HepG2 (cell line): ENCODE measurements at regions not wholly inside any gene's neighbourhood (a gene's known extent, or its start where the extent isn't known, plus 50 kb on each side); places are given as distances from the start of the nearest gene placed in this dataset.
A peak's percentile ranks its signal among the peaks of the same experiment; 100 is the strongest.

Experiments used
- ATAC-seq: fragments of 200-7000 bp; cut with Tn5 transposase; 3 replicates; pipeline ENCODE4 v1.9.1; 2020; ENCODE audit warnings: mild to moderate bottlenecking, moderate library complexity
- BruUV-seq: library from RNA; stranded (reverse); fragments of 400-500 nt; replicated peaks from 2 replicates; lab custom pipeline; 2021; lab: Mats Ljungman, UMichigan
- CTCF ChIA-PET: fragments of 300-600 bp; formaldehyde crosslinking; extraction: SDS; loops from one replicate; lab custom pipeline; 2021; ENCODE audit warnings: low total read pairs, inconsistent platforms, low intra/inter-chr PET ratio; lab: Yijun Ruan, JAX
- POLR2A ChIA-PET: fragments of 350-600 bp; sonication (Branson Sonifier 250); formaldehyde crosslinking; loops from one replicate; lab custom pipeline; 2020; ENCODE audit warnings: antibody characterized with exemption, inconsistent platforms; lab: Yijun Ruan, JAX
- DNase-seq: peaks from one replicate; pipeline ENCODE4 v3.0.0-alpha.2; 2015; ENCODE audit warnings: low spot score
- FAIRE-seq: peaks from 3 replicates; lab custom pipeline; 2011; peaks lifted over from hg19 to GRCh38; lab: Jason Lieb, UNC
- H2AFZ ChIP-seq: one replicate; pipeline ENCODE4 v1.6.1; 2011; ENCODE audit warnings: low read length, inconsistent platforms
- H3K27ac ChIP-seq: fragments of 300-600 bp; 3 replicates; pipeline ENCODE4 v1.8.0; 2011; ENCODE audit warnings: mixed run types, mild to moderate bottlenecking, mixed read lengths, low read length, inconsistent platforms; ENCODE audit not compliant: insufficient read depth; ENCODE audit errors: extremely low read length
- H3K27me3 ChIP-seq, 2 experiments: fragments of 200-600 bp in 1 of 2; 2 replicates in 1 of 2; 3 replicates in 1 of 2; pipeline versions ENCODE4 v1.6.0 to v1.8.0; 2011; ENCODE audit warnings: low read length in 2 of 2, mild to moderate bottlenecking in 2 of 2, moderate library complexity in 2 of 2, inconsistent platforms in 1 of 2; ENCODE audit not compliant: insufficient read depth in 2 of 2, control insufficient read depth in 1 of 2
- H3K36me3 ChIP-seq, 2 experiments: fragments of 200-600 bp in 1 of 2; replicated peaks in 1 of 2; 2 replicates in 1 of 2; 3 replicates in 1 of 2; pipeline versions ENCODE4 v1.5.1 to v1.8.0; 2011; ENCODE audit warnings: low read length in 2 of 2, inconsistent platforms in 1 of 2; ENCODE audit not compliant: insufficient read depth in 2 of 2, control insufficient read depth in 1 of 2
- H3K4me1 ChIP-seq: 2 replicates; pipeline ENCODE4 v1.5.1; 2012; ENCODE audit warnings: low read length, inconsistent platforms; ENCODE audit not compliant: insufficient read depth
- H3K4me2 ChIP-seq: 2 replicates; pipeline ENCODE4 v1.6.0; 2011; ENCODE audit warnings: low read depth, low read length, inconsistent platforms
- H3K4me3 ChIP-seq, 3 experiments: fragments of 200-600 bp in 1 of 3; sonication (generic), shearing (Covaris generic) in 1 of 3; replicated peaks in 1 of 3; 2 replicates each; pipeline ENCODE4 v1.5.1; 2011 to 2016; ENCODE audit warnings: low read length in 3 of 3, inconsistent platforms in 2 of 3, low read depth in 2 of 3, mild to moderate bottlenecking in 2 of 3, control low read depth in 1 of 3, mixed read lengths in 1 of 3; ENCODE audit not compliant: insufficient read depth in 1 of 3
- H3K79me2 ChIP-seq: one replicate; pipeline ENCODE4 v1.6.1; 2011; ENCODE audit warnings: low read length, inconsistent platforms; ENCODE audit not compliant: insufficient read depth
- H3K9ac ChIP-seq: 2 replicates; pipeline ENCODE4 v1.6.0; 2011; ENCODE audit warnings: mild to moderate bottlenecking, low read depth, low read length, inconsistent platforms; ENCODE audit not compliant: insufficient read depth
- H3K9me3 ChIP-seq: 2 replicates; pipeline ENCODE4 v1.5.1; 2012; ENCODE audit warnings: mild to moderate bottlenecking, low read length
- H4K20me1 ChIP-seq: 2 replicates; pipeline ENCODE4 v1.6.0; 2011; ENCODE audit warnings: inconsistent platforms, mild to moderate bottlenecking, low read length, moderate library complexity; ENCODE audit not compliant: insufficient read depth
- DPF2 ChIP-seq: sonication (generic); formaldehyde crosslinking; IDR thresholded peaks from 2 replicates; pipeline ENCODE4 v1.4.0; 2020; ENCODE audit warnings: mild to moderate bottlenecking, low read depth, missing genetic modification reagents, borderline replicate concordance
- MBD4 ChIP-seq: IDR thresholded peaks from 2 replicates; pipeline ENCODE4 v1.6.1; 2012; ENCODE audit warnings: low read length, inconsistent platforms, borderline replicate concordance
- PAWR ChIP-seq: sonication (generic); formaldehyde crosslinking; IDR thresholded peaks from 2 replicates; pipeline ENCODE4 v1.4.0; 2020; ENCODE audit warnings: missing genetic modification reagents, mild to moderate bottlenecking, borderline replicate concordance
- POLR2A ChIP-seq, 2 experiments: IDR thresholded peaks; 2 replicates each; pipeline ENCODE4 v1.6.1; 2011; ENCODE audit warnings: low read depth in 2 of 2, low read length in 2 of 2, mild to moderate bottlenecking in 1 of 2, moderate library complexity in 1 of 2; ENCODE audit not compliant: insufficient read depth in 1 of 2
- SMARCE1 ChIP-seq: fragments of 450-650 bp; IDR thresholded peaks from 2 replicates; pipeline ENCODE4 v1.6.1; 2017; ENCODE audit warnings: borderline replicate concordance
- STAG1 ChIP-seq: sonication (generic); formaldehyde crosslinking; IDR thresholded peaks from 2 replicates; pipeline ENCODE4 v1.4.0; 2020; ENCODE audit warnings: missing genetic modification reagents
- TBL1XR1 ChIP-seq: fragments of 150-350 bp; IDR thresholded peaks from 2 replicates; pipeline ENCODE4 v1.6.1; 2014; ENCODE audit warnings: borderline replicate concordance, low read length; ENCODE audit not compliant: partially characterized antibody
- YEATS2 ChIP-seq: sonication (generic); formaldehyde crosslinking; IDR thresholded peaks from 2 replicates; pipeline ENCODE4 v1.4.0; 2020; ENCODE audit warnings: missing genetic modification reagents, borderline replicate concordance
- ZNF101 ChIP-seq: sonication (generic); formaldehyde crosslinking; IDR thresholded peaks from 2 replicates; pipeline ENCODE4 v1.4.0; 2020; ENCODE audit warnings: mild to moderate bottlenecking, low read depth, missing genetic modification reagents, borderline replicate concordance
- ZNF224 ChIP-seq: sonication (generic); formaldehyde crosslinking; IDR thresholded peaks from 2 replicates; pipeline ENCODE4 v1.5.0; 2020; ENCODE audit warnings: mild to moderate bottlenecking, missing genetic modification reagents
- WGBS: methylation state at CpG from one replicate; pipeline ENCODE4 v1.1.6; 2017; ENCODE audit warnings: low lambda C conversion rate; 5-methylcytosine and 5-hydroxymethylcytosine counted together
- in situ Hi-C: cut with HindIII; loops from 2 replicates; pipeline ENCODE4 v1.10.0; 2017; ENCODE audit warnings: low pct_unique_long_range_greater_than_20kb; ENCODE audit not compliant: extremely low pct_ligation_motif_present
- intact Hi-C: fragments of 100-400 bp; cut with micrococcal nuclease; formaldehyde crosslinking; loops from one replicate; pipeline ENCODE4 v1.10.0; 2022; ENCODE audit not compliant: unreplicated experiment
- TF ChIP-seq, protein P1 (sequence below): sonication (generic); formaldehyde crosslinking; IDR thresholded peaks from 2 replicates; pipeline ENCODE4 v1.8.1; 2023; ENCODE audit warnings: mild to moderate bottlenecking, missing genetic modification reagents

DNA sequence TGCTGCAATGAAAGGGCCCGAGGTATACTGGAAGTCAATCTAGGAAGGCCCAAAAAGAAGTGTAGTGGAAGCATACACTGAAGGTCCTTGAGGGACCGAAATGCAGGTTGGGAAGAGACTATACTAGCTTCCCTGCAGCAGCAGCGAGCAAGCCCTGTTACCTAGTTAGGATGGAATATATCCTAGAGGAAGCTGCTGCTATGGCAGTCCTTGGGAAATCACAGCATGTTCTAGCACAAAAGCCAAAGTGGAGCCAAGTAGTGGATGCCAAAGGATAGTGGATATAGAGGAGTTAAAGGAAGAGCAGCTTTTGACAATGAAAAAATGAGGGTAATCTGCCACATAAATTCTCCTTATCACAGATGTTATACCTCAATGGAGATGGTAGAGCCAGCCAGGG, 123.8 kb upstream of the STARD3NL start:
- ATAC-seq (no peak), FAIRE-seq (no peak), DNase-seq (no peak)
- WGBS, result 3% methylated on average over 3 of the region's 3 CpGs
- H3K36me3 ChIP-seq, result no peaks in the 10 kb centered on the region
- no peak overlapping the region for H2AFZ ChIP-seq
- no peak overlapping the region for H3K27ac ChIP-seq
- peaks cover 4% of the 10 kb centered on the region; the same call in 1 of the 2 replicates for H3K9me3 ChIP-seq
- no TSS peak for BruUV-seq
- no peak overlapping the region for H3K4me2 ChIP-seq
- no peaks in the 10 kb centered on the region for H4K20me1 ChIP-seq
- POLR2A ChIA-PET, result no interaction called here
- peaks cover 0 to 4% of the 10 kb centered on the region in 2 experiments; a peak in 1 of 5 replicates for H3K27me3 ChIP-seq
- H3K4me1 ChIP-seq, result no peaks in the 10 kb centered on the region
- intact Hi-C loops, result no loop called here
- TF ChIP-seq YEATS2 (CRISPR knock-in tag) (no peak), DPF2 (CRISPR knock-in tag) (no peak), TBL1XR1 (no peak), MBD4 (no peak), POLR2A (IDR thresholded peaks at IDR 0.05; ENCODE audit: insufficient read depth in 1 of 2, low read depth in 2 of 2, low read length in 2 of 2) (no peak), ZNF224 (CRISPR knock-in tag) (no peak), SMARCE1 (no peak), PAWR (CRISPR knock-in tag) (no peak)
- TF ChIP-seq, protein P1, sequence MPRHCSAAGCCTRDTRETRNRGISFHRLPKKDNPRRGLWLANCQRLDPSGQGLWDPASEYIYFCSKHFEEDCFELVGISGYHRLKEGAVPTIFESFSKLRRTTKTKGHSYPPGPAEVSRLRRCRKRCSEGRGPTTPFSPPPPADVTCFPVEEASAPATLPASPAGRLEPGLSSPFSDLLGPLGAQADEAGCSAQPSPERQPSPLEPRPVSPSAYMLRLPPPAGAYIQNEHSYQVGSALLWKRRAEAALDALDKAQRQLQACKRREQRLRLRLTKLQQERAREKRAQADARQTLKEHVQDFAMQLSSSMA (CRISPR knock-in tag), result no peak
- no peaks in the 10 kb centered on the region for H3K79me2 ChIP-seq
- no peak overlapping the region for H3K4me3 ChIP-seq
- CTCF ChIA-PET, result no interaction called here
- in situ Hi-C loops, result no loop called here
- H3K9ac ChIP-seq, result no peak overlapping the region

DNA sequence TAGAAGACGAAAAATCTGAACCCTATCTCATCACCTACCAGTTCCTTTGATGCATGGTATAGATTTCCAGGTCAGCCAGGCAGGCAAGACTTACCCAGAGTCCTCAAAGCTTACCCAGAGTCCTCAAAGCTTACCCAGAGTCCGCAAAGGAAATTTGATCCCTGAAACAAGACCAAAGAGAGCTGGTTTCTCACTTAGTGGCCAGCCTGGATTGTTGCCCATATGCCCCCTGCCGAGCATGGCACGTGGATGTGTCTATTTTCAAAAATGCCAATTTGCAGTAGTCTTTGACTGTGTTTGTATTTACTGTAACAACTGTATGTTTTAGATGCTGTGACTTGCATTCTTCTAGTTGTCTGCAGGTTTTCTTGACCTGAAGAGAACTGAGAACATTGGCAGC, 120.2 kb upstream of the STARD3NL start:
- no peak for ATAC-seq
- no peak overlapping the region for H3K4me2 ChIP-seq
- CTCF ChIA-PET, result no interaction called here
- no peaks in the 10 kb centered on the region for H3K79me2 ChIP-seq
- in situ Hi-C loops (no loop called here), intact Hi-C loops (no loop called here)
- no peaks in the 10 kb centered on the region for H3K36me3 ChIP-seq
- TF ChIP-seq ZNF101 (CRISPR knock-in tag) (no peak), STAG1 (CRISPR knock-in tag) (0 out of 2 replicates have a peak, but pooled peaks have one; percentile 6)
- H2AFZ ChIP-seq, result no peak overlapping the region
- no peaks in the 10 kb centered on the region for H4K20me1 ChIP-seq
- no peak overlapping the region for H3K27ac ChIP-seq
- BruUV-seq, result no TSS peak
- 3% methylated on average over 4 of the region's 4 CpGs for WGBS
- H3K4me3 ChIP-seq, result no peak overlapping the region
- FAIRE-seq, result no peak
- no peaks in the 10 kb centered on the region; a peak in 1 of 5 replicates for H3K27me3 ChIP-seq
- H3K9me3 ChIP-seq, result no peaks in the 10 kb centered on the region
- no peak for DNase-seq
- POLR2A ChIA-PET, result no interaction called here
- H3K4me1 ChIP-seq, result no peaks in the 10 kb centered on the region
- H3K9ac ChIP-seq, result no peak overlapping the region
